ENCODE measurements at regions not wholly inside any gene's neighbourhood (a gene's known extent, or its start where the extent isn't known, plus 50 kb on each side); places are given as distances from the start of the nearest gene placed in this dataset.
A peak's percentile ranks its signal among the peaks of the same experiment; 100 is the strongest.
"Not testable (repeated sequence)": the region's sequence is repeated elsewhere in the genome, so short reads cannot be mapped to it uniquely, and the experiment has no call there.

- FAIRE-seq = no peak
These were observed 228.6 kb upstream of the PIEZO2 start for GRCh38 chr18:11377766-11378540.

- peak; percentile 46 for FAIRE-seq
These were observed 222.8 kb upstream of the PIEZO2 start for GRCh38 chr18:11372163-11372562.

DNA sequence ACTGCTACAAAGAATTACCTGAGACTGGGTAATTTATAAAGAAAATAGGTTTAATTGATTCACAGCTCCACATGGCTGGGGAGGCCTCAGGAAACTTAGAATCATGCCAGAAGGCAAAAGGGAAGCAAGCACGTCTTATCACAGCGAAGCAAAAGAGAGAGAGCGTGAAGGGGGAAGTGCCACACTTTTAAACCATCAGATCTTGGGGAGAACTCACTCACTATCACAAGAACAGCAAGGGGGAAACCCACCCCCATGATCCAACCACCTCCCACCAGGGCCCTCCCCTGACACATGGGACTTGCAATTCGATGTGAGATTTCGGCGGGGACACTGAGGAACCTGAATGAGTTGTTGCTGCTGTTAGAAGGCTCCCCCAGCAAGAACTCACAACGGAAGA, 220.2 kb upstream of the PIEZO2 start:
- no peak for FAIRE-seq

DNA sequence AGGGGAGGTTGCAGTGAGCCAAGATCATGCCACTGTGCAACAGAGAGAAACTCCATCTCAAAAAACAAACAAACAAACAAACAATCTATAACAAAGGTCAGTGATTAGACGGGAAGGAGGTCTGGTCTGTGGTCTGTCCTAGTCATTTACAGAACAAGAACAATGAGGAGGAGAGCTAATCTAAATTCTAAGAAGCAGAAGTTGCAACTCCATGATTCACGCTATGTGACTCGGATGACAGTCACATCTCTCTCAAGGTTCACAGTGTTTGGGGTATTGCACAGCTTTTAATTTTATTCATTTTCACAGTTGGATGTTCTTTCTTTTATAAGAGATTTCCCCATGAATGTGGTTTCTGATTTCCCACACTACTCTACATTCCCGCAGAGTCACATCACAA, 218.7 kb upstream of the PIEZO2 start:
- no peak for FAIRE-seq

GRCh38 chr18:11367351-11367750, 218.0 kb upstream of the PIEZO2 start:
- FAIRE-seq = no peak

- FAIRE-seq = no peak
These were observed 217.0 kb upstream of the PIEZO2 start for GRCh38 chr18:11366410-11366809.

DNA sequence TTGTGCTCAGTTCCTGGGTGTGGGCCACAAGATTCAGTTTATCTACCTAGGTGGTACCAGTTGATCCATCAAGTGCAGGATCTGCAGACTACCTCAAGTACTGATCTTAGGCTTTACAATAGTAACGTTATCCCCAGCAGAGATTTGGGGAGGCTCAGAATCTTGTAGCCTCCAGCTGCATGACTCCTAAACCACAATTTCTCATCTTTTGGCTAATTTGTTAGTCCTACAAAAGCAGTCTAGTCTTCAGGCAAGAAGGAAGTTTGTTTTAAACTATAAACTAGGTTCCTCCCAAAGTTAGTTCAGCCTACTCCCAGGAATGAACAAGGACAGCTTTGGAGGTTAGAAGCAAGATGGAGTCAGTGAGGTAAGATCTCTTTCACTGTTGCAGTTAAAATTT, 213.5 kb upstream of the PIEZO2 start:
- no peak for FAIRE-seq

DNA sequence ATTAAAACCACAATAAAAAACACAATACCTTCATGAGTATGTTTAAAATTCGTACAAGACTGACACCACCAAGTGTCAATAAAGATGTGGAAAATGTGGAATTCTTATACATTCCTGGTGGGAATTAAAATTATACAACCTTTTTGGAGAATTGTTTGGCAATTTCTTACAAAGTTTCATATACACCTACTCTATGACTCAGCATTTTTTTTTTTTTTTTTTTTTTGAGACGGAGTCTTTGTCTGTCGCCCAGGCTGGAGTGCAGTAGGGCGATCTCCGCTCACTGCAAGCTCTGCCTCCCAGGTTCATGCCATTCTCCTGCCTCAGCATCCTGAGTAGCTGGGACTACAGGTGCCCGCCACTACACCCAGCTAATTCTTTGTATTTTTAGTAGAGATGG, 212.5 kb upstream of the PIEZO2 start:
- not testable (repeated sequence) for FAIRE-seq

GRCh38 chr18:11357678-11358077, 208.3 kb upstream of the PIEZO2 start:
- FAIRE-seq = no peak

- FAIRE-seq = not testable (repeated sequence)
These were observed 195.2 kb upstream of the PIEZO2 start for GRCh38 chr18:11344576-11344975.

- no peak for FAIRE-seq
These were observed 193.7 kb upstream of the PIEZO2 start for GRCh38 chr18:11343096-11343495.

GRCh38 chr18:11342115-11342514, 192.7 kb upstream of the PIEZO2 start:
- not testable (repeated sequence) for FAIRE-seq

DNA sequence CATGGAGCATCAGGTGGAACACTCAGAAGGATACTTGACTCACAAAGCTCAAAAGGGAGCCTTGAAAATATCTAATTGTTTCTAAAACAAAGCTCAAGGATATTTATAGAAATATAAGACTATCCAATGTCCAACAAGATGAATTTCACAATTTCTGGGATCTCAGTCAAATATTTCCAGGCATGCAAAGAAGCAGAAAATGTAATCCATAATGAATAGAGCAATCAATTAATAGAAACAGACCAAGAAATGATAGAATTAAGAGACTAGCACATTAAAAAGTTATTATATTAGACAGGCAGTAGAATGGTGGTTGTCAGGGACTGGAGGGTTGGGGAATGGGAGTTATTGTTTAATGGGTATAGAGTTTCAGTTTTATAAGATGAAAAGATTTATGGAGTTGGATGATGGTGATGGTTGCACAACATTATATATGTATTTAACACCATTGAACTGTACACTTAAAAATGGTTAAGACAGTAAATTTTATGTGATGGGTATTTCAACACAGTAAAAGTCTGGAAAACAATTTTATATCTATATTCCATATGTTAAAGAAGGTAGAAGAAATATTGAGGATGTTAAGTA, 189.9 kb upstream of the PIEZO2 start:
- FAIRE-seq = no peak

DNA sequence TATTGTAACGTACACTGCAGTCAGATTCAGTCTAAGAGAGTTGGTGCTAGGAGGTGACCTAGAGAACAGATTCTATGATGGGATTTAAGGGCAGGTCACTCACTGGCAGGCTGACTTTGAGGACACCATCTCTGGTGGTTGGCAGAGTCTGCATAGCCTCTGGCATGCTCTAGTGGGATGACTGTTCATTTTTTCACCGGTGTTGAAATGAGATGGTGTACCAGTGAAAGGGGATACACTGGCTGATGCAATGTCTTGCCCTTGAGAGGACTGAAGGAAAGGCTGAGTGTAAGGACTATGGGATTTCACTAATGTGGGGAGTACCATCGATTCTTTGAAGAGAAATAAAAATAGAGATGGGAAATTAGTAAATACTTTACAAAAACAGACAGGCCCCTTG, 186.9 kb upstream of the PIEZO2 start:
- no peak for FAIRE-seq

DNA sequence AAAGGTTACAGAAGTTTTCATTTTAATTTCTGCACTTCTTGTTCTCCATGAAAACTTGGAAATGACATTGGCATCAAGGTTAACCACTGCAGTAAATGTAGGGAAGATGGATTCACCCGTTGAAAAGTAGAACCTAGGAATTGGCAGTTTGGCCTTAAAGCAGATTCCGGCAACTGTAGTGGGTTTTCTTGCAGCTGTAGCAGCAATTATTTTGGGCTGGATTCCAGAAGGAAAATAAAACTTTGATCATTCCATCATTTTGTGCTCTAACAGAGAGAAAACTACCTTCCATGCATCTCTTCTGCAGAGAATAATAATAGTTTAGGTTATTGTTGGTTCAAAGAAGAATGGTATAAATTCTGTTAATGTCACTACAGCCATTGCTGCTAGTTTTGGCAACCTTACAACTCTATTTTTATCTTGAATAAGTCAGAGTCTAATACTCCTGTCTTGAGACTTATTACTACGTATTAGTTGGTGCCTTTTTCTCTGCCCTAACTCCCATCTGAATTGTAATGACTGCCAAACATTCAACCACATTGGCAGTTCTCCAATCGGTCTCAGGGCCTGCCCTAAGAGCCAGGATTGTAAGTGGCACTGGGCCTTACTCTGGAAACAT, 178.1 kb upstream of the PIEZO2 start:
- FAIRE-seq = no peak

DNA sequence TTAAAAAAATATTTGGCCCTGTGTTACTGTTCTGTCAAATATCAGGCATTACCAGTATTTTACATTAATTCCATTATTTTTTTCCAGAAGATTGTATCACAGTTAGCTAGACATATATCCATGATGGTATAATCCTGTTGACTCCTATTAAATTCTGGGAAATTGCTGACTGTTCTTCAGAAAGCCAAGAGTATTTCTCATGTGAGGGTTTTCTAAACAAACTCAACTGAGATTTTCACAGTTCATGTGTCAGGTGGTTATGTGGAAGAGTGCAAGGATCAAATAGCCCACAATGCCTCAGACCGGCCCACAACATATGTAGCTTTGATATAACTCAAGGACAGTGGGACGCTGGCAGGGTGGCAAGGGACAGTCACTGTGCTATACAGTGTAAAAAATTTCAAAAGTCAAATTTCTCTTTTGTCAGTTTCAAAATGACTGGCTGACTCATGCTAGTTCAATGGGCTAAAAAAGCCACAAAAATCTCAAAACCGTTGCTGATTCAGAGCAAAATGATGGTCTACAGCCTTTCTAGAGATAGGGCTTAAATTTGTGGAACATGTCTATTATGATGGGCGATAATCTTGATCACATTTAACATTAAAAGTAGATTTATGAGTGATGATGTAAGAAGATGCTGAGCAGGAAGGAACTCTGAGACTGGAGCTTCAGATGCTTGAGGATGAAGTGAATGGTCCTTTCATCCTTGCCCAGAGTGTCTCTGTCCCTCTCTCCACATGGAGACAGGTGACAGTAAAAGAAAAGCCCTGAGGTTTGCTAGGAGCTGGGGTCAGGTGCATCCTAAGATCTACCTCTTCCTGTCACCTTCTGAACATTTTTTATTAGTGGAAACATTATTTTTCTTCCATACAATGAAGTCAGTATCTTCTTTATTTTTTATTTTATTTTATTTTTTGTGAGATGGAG, 175.8 kb upstream of the PIEZO2 start:
- no peak for FAIRE-seq

- no peak for FAIRE-seq
These were observed 175.1 kb upstream of the PIEZO2 start for GRCh38 chr18:11324510-11324909.

DNA sequence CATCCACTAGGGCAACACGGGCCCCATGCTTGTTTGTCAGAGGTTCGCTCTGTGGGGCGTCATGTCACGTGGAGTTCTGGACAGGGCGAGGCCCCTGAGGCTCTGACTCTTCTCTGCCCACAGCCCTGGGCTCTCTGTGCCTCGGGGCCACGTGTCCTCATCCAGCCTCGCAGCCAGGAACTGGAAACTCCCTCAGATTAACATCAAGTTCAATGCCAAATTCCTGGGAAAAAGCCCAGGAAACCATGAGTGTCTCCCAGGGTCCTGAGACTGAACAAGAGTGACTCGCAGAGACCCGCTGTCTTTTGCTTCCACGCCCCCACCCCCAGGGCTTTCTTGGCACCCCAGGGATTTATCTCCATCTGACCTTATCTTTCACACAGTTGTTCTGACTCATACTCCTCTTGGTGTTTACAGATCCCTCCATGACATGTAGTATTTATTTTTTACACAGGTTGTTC, 174.0 kb upstream of the PIEZO2 start:
- FAIRE-seq = no peak

- FAIRE-seq = no peak
These were observed 173.3 kb upstream of the PIEZO2 start for GRCh38 chr18:11322716-11323115.

DNA sequence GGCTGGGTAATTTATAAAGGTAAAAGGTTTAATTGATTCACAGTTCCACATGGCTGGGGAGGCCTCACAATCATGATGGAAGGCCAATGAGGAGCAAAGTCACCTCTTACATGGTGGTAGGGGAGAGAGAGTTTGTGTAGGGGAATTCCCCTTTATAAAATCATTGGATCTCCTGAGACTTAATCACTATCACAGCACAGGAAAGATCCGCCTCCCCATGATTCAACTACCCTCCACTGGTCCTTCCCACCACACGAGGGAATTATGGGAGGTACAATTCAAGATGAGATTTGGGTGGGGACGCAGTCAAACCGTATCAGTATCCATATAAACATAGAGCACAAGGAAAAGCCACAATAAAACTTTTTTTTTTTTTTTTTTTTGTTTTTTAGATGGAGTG, 172.6 kb upstream of the PIEZO2 start:
- FAIRE-seq = no peak

DNA sequence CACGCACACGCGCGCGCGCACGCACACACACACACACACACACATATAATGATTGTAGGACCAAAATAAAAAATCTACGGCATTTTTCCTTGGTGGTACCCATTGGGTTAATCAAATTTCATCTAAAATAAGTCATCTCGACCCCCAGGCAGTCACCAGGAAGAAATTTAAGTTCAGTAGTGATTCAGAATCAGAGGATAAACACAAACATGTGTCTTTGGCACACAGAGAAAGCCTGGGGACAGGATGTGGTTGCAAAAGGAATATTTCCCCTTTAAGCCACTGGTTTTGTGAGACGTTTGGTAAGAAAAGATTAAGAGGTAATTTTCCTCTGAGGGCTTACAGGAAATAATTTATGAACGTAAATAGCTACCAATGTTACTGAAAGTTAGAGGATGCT, 171.6 kb upstream of the PIEZO2 start:
- no peak for FAIRE-seq

DNA sequence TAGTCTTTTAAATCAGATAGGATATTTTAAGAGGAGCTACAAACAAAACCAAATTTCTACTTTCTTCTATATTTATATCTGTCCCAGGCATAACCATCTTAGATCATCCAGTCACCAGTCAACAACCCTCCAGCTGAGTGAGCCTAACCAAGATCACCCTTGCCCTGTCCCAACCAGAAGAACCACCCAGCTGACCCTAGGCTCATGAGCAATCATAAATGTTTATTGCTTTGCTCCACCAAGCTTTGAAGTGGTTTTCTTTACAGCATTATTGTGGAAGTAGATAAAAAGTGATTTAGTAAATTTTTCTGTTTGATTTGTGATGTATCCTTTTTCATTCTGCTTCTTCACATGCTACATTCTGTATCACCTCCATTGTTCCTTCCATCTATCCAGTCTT, 167.2 kb upstream of the PIEZO2 start:
- FAIRE-seq = no peak

- no peak for FAIRE-seq
These were observed 161.2 kb upstream of the PIEZO2 start for GRCh38 chr18:11310476-11311086.

Data from G401.6 (cell line).